Endothelial cell of umbilical vein (primary cell): ENCODE measurements at regions not wholly inside any gene's neighbourhood (a gene's known extent, or its start where the extent isn't known, plus 50 kb on each side); places are given as distances from the start of the nearest gene placed in this dataset.
"Not testable (repeated sequence)": the region's sequence is repeated elsewhere in the genome, so short reads cannot be mapped to it uniquely, and the experiment has no call there.

Source experiments
- BruUV-seq: library from RNA; stranded (reverse); fragments of 400-500 nt; replicated peaks from 2 replicates; lab custom pipeline; 2021; lab: Mats Ljungman, UMichigan
- CTCF ChIA-PET: fragments of 300-600, 350-600 bp; sonication (Branson Sonifier 250); formaldehyde crosslinking; loops from one replicate; lab custom pipeline; 2021; ENCODE audit warnings: antibody characterized with exemption, inconsistent platforms; lab: Charles Lee
- POLR2A ChIA-PET: fragments of 300-600, 350-600 bp; sonication (Branson Sonifier 250); formaldehyde crosslinking; loops from one replicate; lab custom pipeline; 2021; ENCODE audit warnings: antibody characterized with exemption, inconsistent platforms; lab: Charles Lee
- DNase-seq: peaks from one replicate; pipeline ENCODE4 v3.0.0-alpha.2; 2011; ENCODE audit warnings: low read depth, low spot score
- FAIRE-seq: peaks from 2 replicates; lab custom pipeline; 2011; peaks lifted over from hg19 to GRCh38; lab: Jason Lieb, UNC
- H2AFZ ChIP-seq: 2 replicates; pipeline ENCODE4 v1.6.0; 2012; ENCODE audit warnings: low read depth, low read length, control low read depth, inconsistent platforms
- H3K27ac ChIP-seq: 2 replicates; pipeline ENCODE4 v1.5.1; 2011; ENCODE audit warnings: low read depth, mild to moderate bottlenecking, control low read depth, low read length, moderate library complexity; ENCODE audit not compliant: insufficient read depth
- H3K27me3 ChIP-seq, 2 experiments: 2 replicates each; pipeline versions ENCODE4 v1.6.0 to v1.6.1; 2011; ENCODE audit warnings: low read length in 2 of 2, mixed read lengths in 1 of 2; ENCODE audit not compliant: control insufficient read depth in 2 of 2, insufficient read depth in 2 of 2
- H3K36me3 ChIP-seq, 2 experiments: 2 replicates in 1 of 2; 3 replicates in 1 of 2; pipeline ENCODE4 v1.5.1; 2011; ENCODE audit warnings: low read length in 2 of 2, mild to moderate bottlenecking in 1 of 2, moderate library complexity in 1 of 2; ENCODE audit not compliant: control insufficient read depth in 2 of 2, insufficient read depth in 2 of 2; ENCODE audit errors: extremely low read depth in 1 of 2
- H3K4me1 ChIP-seq: 3 replicates; pipeline ENCODE4 v1.5.1; 2011; ENCODE audit warnings: mild to moderate bottlenecking, low read length; ENCODE audit not compliant: control insufficient read depth, insufficient read depth; ENCODE audit errors: extremely low read depth
- H3K4me2 ChIP-seq: 2 replicates; pipeline ENCODE4 v1.6.1; 2011; ENCODE audit warnings: low read length, control low read depth, mixed read lengths; ENCODE audit not compliant: insufficient read depth
- H3K4me3 ChIP-seq, 3 experiments: fragments of 200-600 bp in 1 of 3; sonication (generic), shearing (Covaris generic) in 1 of 3; replicated peaks in 1 of 3; 2 replicates each; pipeline ENCODE4 v1.5.1; 2011 to 2016; ENCODE audit warnings: control low read depth in 3 of 3, low read length in 3 of 3, mild to moderate bottlenecking in 2 of 3, inconsistent platforms in 1 of 3, low read depth in 1 of 3, moderate library complexity in 1 of 3; ENCODE audit not compliant: insufficient read depth in 1 of 3
- H3K79me2 ChIP-seq: 2 replicates; pipeline ENCODE4 v1.6.0; 2012; ENCODE audit warnings: low read length, inconsistent platforms; ENCODE audit not compliant: control insufficient read depth, insufficient read depth
- H3K9ac ChIP-seq: replicated peaks from 2 replicates; pipeline ENCODE3; 2011; ENCODE audit warnings: low read length, control low read depth; ENCODE audit not compliant: insufficient read depth; ENCODE audit errors: extremely low read depth
- H3K9me1 ChIP-seq: replicated peaks from 3 replicates; pipeline ENCODE4 v1.6.0; 2011; ENCODE audit warnings: mild to moderate bottlenecking, low read length; ENCODE audit not compliant: control insufficient read depth, insufficient read depth; ENCODE audit errors: extremely low read depth
- H3K9me3 ChIP-seq: replicated peaks from 2 replicates; pipeline ENCODE4 v1.5.1; 2012; ENCODE audit warnings: low read length, inconsistent platforms; ENCODE audit not compliant: control insufficient read depth, insufficient read depth
- H4K20me1 ChIP-seq: replicated peaks from 2 replicates; pipeline ENCODE3; 2011; ENCODE audit warnings: mild to moderate bottlenecking, low read length; ENCODE audit not compliant: control insufficient read depth, insufficient read depth; ENCODE audit errors: extremely low read depth
- CTCF ChIP-seq, 2 donors: IDR thresholded peaks; 1 replicate in 1 of 2; 2 replicates in 1 of 2; pipeline ENCODE4 v1.5.1; 2011; ENCODE audit warnings: low read length in 2 of 2, mild to moderate bottlenecking in 2 of 2, moderate library complexity in 2 of 2, control low read depth in 1 of 2, inconsistent platforms in 1 of 2, low read depth in 1 of 2; ENCODE audit not compliant: insufficient read depth in 1 of 2; ENCODE audit errors: extremely low read depth in 1 of 2
- EZH2 ChIP-seq: IDR thresholded peaks from 2 replicates; pipeline ENCODE4 v1.6.1; 2012; ENCODE audit warnings: borderline replicate concordance, low read depth, mild to moderate bottlenecking, moderate library complexity, low read length, inconsistent platforms; ENCODE audit not compliant: severe bottlenecking
- FOS ChIP-seq: IDR thresholded peaks from 2 replicates; pipeline ENCODE4 v1.6.1; 2011; ENCODE audit warnings: mild to moderate bottlenecking, low read length, moderate library complexity, borderline replicate concordance; ENCODE audit not compliant: insufficient read depth
- GATA2 ChIP-seq: IDR thresholded peaks from 2 replicates; pipeline ENCODE4 v1.7.0; 2011; ENCODE audit warnings: low read depth, mild to moderate bottlenecking, moderate library complexity, mixed read lengths, low read length; ENCODE audit not compliant: insufficient read length, insufficient read depth
- JUN ChIP-seq: IDR thresholded peaks from 2 replicates; pipeline ENCODE4 v1.6.1; 2011; ENCODE audit warnings: borderline replicate concordance, low read depth; ENCODE audit not compliant: insufficient read length, insufficient read depth
- MAX ChIP-seq: IDR thresholded peaks from 2 replicates; pipeline ENCODE4 v1.6.1; 2011; ENCODE audit not compliant: insufficient read depth, insufficient read length
- MYC ChIP-seq: IDR thresholded peaks from one replicate; pipeline ENCODE4 v1.6.1; 2011; ENCODE audit warnings: mild to moderate bottlenecking, low read depth, low read length
- POLR2A ChIP-seq: IDR thresholded peaks from 2 replicates; pipeline ENCODE4 v1.6.1; 2012; ENCODE audit warnings: low read depth, mild to moderate bottlenecking, control low read depth, low read length
- POLR2AphosphoS5 ChIP-seq: IDR thresholded peaks from 2 replicates; pipeline ENCODE4 v1.6.1; 2012; ENCODE audit warnings: low read depth, mild to moderate bottlenecking, control low read depth, low read length, moderate library complexity; ENCODE audit not compliant: insufficient read depth
- dilution Hi-C: fragments of 300-500 bp; cut with MboI; formaldehyde crosslinking; loops from one replicate; pipeline ENCODE4 v1.15.0; 2019; ENCODE audit warnings: low sequenced_read_pairs; ENCODE audit not compliant: extremely low pct_ligation_motif_present
- intact Hi-C: fragments of 100-400 bp; cut with micrococcal nuclease; formaldehyde crosslinking; loops from one replicate; pipeline ENCODE4 v1.10.0; 2022

DNA sequence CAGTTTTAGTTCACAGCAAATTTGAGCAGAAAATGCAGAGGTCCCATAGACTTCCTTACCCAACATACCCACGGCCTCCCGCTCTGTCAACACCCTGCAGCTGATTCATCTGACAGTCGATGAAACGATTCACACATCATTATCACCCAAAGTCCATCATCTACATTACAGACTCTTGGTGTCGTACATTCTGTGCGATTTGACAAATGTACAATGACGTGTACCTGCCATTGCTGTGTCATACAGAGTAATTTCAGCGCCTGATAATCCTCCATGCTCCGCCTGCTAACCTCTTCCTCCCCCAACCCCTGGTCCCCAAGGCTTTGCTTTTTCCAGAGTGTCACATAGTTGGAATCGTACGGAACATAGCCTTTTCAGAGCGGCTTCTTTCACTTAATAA is 94.7 kb upstream of the SLC25A33 start:
- DNase-seq (no peak), FAIRE-seq (no peak)
- no peak overlapping the region for H3K4me3 ChIP-seq
- TF ChIP-seq EZH2, result no peak
- TF ChIP-seq JUN, result no peak
- TF ChIP-seq POLR2A, result no peak
- TF ChIP-seq MAX, result no peak
- no peak for TF ChIP-seq CTCF (IDR thresholded peaks at IDR 0.05; ENCODE audit: extremely low read depth in 1 of 2, insufficient read depth in 1 of 2, low read depth in 1 of 2, low read length in 2 of 2)
- TF ChIP-seq MYC, result no peak
- TF ChIP-seq POLR2AphosphoS5, result no peak
- TF ChIP-seq FOS, result no peak
- no peak for TF ChIP-seq GATA2
- no peaks in the 10 kb centered on the region for H3K79me2 ChIP-seq
- no peak overlapping the region for H3K4me2 ChIP-seq
- dilution Hi-C loops, result no loop called here
- no peaks in the 10 kb centered on the region for H3K36me3 ChIP-seq
- H3K9me1 ChIP-seq, result no peaks in the 10 kb centered on the region
- no peak overlapping the region for H2AFZ ChIP-seq
- H3K27ac ChIP-seq, result no peak overlapping the region
- intact Hi-C loops, result loop anchor here (5.0 kb wide), 1 partner anchor 152 kb away; the partner anchor contains the start of gene SPSB1
- H4K20me1 ChIP-seq, result no peaks in the 10 kb centered on the region
- no peak overlapping the region for H3K9ac ChIP-seq
- BruUV-seq, result no TSS peak
- ChIA-PET CTCF (interaction anchor here (2.8 kb wide), 1 partner anchor 11 kb away, joined by 8 read pairs; no protein-coding TSS in a partner anchor), POLR2A (no interaction called here)
- no peaks in the 10 kb centered on the region for H3K9me3 ChIP-seq
- H3K27me3 ChIP-seq, result no peaks in the 10 kb centered on the region
- peaks cover 27% of the 10 kb centered on the region for H3K4me1 ChIP-seq

DNA sequence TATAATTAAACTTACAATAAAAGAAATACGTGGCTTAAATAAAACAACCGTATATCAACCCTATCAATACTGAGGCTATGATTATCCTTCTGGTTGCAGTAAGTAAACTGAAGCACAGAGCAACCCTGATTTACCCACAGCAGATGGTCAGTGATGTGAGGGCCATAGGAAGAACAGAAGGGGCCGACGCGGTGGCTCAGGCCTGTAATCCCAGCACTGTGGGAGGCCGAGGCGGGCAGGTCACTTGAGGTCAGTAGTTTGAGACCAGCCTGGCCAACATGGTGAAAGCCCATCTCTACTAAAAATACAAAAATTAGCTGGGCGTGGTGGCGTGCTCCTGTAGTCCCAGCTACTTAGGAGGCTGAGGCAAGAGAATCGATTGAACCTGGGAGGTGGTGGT is 94.2 kb upstream of the SLC25A33 start:
- H3K9me3 ChIP-seq, DNase-seq, BruUV-seq, H3K4me2 ChIP-seq, dilution Hi-C loops, H3K9me1 ChIP-seq, intact Hi-C loops, H3K27ac ChIP-seq, H3K36me3 ChIP-seq, H3K27me3 ChIP-seq, H4K20me1 ChIP-seq, H2AFZ ChIP-seq, H3K79me2 ChIP-seq, H3K4me3 ChIP-seq, H3K9ac ChIP-seq: not testable (repeated sequence)
- CTCF ChIA-PET, result interaction anchor here (2.8 kb wide), 1 partner anchor 10 kb away, joined by 8 read pairs; no protein-coding TSS in a partner anchor
- POLR2A ChIA-PET, result interaction anchor here (0.7 kb wide), 1 partner anchor 32 kb away, joined by 5 read pairs; no protein-coding TSS in a partner anchor
- peaks cover 27% of the 10 kb centered on the region for H3K4me1 ChIP-seq
- FAIRE-seq, result peak; percentile 8
